ENCODE measurements at regions not wholly inside any gene's neighbourhood (a gene's known extent, or its start where the extent isn't known, plus 50 kb on each side); places are given as distances from the start of the nearest gene placed in this dataset.
"Not testable (repeated sequence)": the region's sequence is repeated elsewhere in the genome, so short reads cannot be mapped to it uniquely, and the experiment has no call there.

DNA sequence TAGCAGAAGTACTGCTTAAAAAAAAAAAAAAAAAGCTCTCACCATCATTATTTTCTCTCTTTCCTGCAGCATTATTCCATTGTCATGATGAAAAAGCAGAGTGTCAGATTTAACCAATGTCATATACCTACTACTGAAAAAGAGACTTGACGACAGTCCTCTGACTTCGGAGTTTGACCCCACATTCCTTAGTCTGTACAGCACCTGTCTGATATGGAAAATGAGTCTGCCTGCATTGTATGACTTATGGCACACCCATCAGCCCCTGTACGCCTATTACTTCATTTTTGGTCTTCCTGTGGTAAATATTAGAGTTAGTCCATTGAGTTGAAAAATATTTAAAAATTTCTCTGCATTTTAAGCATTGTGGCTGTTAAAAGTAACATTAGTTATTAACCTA is 54.5 kb upstream of the NOX4 start:
- DNase-seq (ENCODE audit: low spot score): no peak
- no peak for ATAC-seq

- ATAC-seq: not testable (repeated sequence)
Measured at GRCh38 chr11:89555781-89556180, 64.6 kb upstream of the NOX4 start.

GRCh38 chr11:89556731-89557707 is 65.8 kb upstream of the NOX4 start:
- not testable (repeated sequence) for DNase-seq (ENCODE audit: low spot score); ATAC-seq

More at GRCh38 chr11:89555781-89556180, 64.6 kb upstream of the NOX4 start:
- DNase-seq (ENCODE audit: low spot score): not testable (repeated sequence)

- not testable (repeated sequence) for DNase-seq (ENCODE audit: low spot score)
- peak; percentile 50 for ATAC-seq
Measured at GRCh38 chr11:89560598-89560997, 69.4 kb upstream of the NOX4 start.

DNA sequence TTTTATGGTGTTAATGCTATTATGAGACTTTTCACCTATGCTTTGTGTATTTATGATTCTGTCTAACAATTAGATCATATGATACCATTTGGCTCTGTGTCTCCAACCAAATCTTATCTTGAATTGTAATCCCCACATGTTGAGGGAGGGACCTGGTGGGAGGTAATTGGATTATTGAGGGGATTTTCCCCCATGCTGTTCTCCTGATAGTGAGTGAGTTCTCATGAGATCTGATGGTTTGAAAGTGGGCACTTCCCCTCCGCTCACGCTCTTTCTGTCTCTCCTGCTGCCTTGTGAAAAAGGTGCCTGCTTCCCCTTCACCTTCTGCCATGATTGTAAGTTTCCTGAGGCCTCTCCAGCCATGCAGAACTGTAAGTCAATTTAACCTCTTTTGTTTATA is 71.6 kb upstream of the NOX4 start:
- not testable (repeated sequence) for ATAC-seq; DNase-seq (ENCODE audit: low spot score)

DNA sequence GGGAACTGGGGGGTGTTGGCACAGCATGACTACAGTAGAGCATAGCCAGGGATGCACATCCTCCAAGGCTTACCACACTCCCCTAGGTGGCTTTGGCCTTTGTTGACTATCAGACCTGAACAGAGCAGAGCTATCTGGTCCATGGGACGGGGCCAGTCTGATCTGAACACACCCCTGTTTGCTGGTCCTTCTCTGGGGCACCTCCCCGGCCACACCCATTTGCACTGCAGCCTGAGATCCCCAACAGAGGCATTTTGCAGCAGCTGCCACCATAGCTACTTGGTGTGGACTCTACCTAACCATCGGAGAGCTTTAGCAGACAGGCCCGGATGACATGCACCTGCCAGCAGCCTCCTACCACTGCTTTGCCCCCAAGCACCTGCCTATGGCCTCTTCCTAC is 75.8 kb upstream of the NOX4 start:
- ATAC-seq: no peak

GRCh38 chr11:89569387-89569786 is 78.2 kb upstream of the NOX4 start:
- not testable (repeated sequence) for DNase-seq (ENCODE audit: low spot score); ATAC-seq

More for the DNA sequence above, 75.8 kb upstream of the NOX4 start:
- DNase-seq (ENCODE audit: low spot score): no peak

DNA sequence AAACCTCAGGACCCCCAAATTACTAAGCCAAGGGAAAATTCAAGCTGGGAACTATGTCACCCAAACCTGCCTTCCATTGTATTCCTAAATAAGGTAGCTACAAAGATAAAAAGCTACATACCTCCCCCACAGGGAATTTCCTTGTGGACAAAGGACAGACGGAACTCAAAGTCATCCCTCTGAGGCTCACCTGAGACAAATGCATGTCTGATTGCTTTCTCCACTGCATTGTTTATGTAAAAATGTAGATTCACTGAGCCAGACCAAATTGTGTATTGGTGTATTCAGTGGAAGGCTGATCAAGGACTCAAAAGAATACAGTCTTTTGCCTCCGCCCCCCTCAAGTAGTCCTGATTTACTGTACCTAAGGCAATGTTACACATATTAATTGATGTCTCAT is 80.5 kb upstream of the NOX4 start:
- not testable (repeated sequence) for ATAC-seq; DNase-seq (ENCODE audit: low spot score)

- not testable (repeated sequence) for DNase-seq (ENCODE audit: low spot score); ATAC-seq
Measured at GRCh38 chr11:89575846-89576245, 84.7 kb upstream of the NOX4 start.

- not testable (repeated sequence) for DNase-seq (ENCODE audit: low spot score); ATAC-seq
Measured at GRCh38 chr11:89577428-89577827, 86.3 kb upstream of the NOX4 start.

- no peak for DNase-seq (ENCODE audit: low spot score)
- ATAC-seq: peak; percentile 75
Measured at GRCh38 chr11:89583580-89583979, 92.4 kb upstream of the NOX4 start.

DNA sequence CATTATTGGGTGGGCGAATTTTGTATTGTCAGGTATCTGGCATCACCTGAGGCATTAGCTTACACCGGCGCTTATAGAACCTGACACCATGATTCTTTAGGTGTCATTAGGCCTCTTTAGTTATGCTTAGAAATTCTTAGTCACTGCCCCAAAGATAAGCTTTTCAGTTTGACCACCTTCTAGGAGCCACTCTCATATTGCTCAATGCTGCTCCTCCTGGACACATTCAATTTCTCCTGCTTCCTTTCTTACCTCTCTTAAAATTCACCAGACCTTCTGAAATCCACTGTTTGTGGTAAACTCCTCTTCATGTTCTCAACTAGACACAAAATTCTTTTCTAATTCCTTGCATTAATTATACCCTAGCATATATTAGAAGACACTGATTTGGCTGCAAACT is 93.9 kb upstream of the NOX4 start:
- ATAC-seq: not testable (repeated sequence)

DNA sequence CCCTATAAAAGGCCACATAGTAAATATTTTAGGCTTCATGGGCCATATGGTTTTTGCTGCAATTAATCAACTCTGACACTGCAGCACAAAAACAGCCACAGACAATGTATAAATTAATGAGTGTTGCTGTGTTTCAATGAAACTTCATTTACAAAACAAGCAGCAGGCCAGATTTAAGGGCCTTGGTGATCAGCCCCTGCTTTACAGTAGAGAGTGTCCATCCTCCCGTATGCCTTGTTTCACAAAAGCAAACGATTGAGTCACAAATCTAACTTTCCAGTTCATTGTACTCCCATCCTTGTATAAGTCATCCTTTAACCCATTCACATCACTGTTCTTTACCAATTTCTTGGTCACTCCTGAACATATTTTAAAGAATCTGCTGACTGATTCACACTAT is 94.3 kb upstream of the NOX4 start:
- DNase-seq (ENCODE audit: low spot score); ATAC-seq: not testable (repeated sequence)

More for the DNA sequence above, 93.9 kb upstream of the NOX4 start:
- DNase-seq (ENCODE audit: low spot score): not testable (repeated sequence)

GRCh38 chr11:89589413-89589812 is 98.2 kb upstream of the NOX4 start:
- not testable (repeated sequence) for ATAC-seq; DNase-seq (ENCODE audit: low spot score)

GRCh38 chr11:89590008-89590632 is 98.9 kb upstream of the NOX4 start:
- DNase-seq (ENCODE audit: low spot score); ATAC-seq: not testable (repeated sequence)

DNA sequence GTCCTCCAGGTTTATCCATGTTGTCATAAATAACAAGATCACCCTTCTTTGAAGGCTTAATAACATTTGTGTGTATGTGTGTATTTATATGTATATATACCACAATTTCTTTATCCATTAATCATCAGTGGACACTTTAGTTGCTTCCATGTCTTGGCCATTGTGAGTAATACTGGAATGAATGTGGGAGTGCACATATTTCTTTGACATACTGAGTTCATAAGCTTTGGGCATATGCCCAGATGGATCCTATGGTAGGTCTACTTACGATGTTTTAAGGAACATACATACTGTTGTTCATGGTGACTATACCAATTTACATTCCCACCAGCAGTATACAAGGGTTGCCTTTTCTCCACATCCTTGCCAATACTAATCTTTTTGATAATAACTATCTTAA is 108.8 kb upstream of the TRIM77 start:
- not testable (repeated sequence) for ATAC-seq; DNase-seq (ENCODE audit: low spot score)

DNA sequence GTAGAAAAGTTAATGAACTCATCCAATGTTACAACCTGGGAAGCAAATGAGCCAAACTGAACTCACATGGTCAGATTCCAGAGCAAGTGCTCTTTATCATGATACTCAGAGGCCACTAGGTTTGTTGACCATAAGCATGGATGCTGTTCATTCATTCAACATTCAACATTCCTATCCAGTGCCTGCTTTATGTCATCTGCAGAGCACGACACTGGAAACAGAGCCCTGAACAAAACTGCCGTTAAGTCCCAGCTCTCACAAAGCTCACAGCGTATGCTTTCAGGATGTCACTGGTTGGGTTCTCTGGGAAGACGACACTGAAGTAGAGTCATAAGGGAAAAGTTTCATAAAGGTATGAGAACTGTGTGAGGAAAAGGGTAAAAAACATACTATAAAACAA is 105.8 kb upstream of the TRIM77 start:
- ATAC-seq (no peak), DNase-seq (ENCODE audit: low spot score) (no peak)

- DNase-seq (ENCODE audit: low spot score): not testable (repeated sequence)
- ATAC-seq: peak; percentile 58
Measured at GRCh38 chr11:89606845-89607244, 103.3 kb upstream of the TRIM77 start.

DNA sequence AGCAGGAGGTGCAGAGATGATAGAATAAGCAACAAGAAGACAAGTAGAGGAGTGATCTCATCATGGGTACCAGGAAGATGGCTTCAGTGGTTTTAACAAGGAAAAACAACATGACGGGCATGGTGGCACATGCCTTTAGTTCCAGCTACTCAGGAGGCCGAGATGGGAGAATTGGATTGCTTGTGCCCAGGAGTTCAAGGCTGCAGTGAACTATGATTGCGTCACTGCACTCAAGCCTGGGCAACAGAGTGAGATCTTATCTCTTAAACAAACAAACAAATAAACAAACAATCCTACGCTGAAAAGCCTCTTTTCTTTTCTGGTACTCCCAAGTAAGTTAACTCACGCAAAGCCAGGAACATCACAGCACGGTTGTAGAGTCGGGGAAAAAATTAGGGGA is 102.6 kb upstream of the TRIM77 start:
- not testable (repeated sequence) for DNase-seq (ENCODE audit: low spot score); ATAC-seq

DNA sequence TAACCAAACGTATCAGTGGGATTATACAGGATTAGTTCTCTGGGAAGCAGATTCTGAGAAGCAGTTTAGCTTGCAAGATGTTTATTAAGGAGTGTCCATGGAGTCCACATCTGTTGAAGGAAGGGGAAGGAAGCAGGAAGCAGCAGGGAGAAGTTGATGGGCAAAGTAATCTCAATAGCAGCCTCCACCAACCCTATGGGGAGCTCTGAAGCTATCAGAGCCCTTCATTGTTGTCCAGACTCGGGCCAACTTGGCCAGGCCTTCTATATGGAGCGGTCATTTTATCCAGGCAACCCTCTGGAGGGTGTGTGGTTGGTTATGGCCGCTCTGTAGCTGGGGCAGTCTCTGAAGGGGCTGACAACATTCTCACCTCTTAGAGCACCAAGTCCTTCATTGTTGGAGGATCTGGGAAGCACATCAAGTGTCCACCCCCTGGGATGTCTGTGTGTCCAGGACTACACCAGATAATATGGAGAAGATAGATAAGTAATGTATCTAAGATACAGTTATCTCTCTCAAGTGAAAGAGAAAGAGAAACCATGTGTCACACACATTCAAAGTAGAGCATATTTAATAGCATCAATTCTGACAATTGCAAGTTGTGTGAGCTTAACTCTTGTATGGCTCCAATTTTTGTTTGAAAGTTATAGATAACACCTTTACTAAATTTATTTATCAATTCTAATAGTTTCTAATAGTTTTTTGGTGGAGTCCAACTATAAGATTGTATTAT is 101.7 kb upstream of the TRIM77 start:
- ATAC-seq: no peak

GRCh38 chr11:89612096-89612495 is 98.0 kb upstream of the TRIM77 start:
- ATAC-seq: no peak

More for the DNA sequence above, 101.7 kb upstream of the TRIM77 start:
- DNase-seq (ENCODE audit: low spot score): no peak

More at GRCh38 chr11:89612096-89612495, 98.0 kb upstream of the TRIM77 start:
- no peak for DNase-seq (ENCODE audit: low spot score)

Measured in left lobe of liver (tissue), 2 donors.